ENCODE measurements at regions not wholly inside any gene's neighbourhood (a gene's known extent, or its start where the extent isn't known, plus 50 kb on each side); places are given as distances from the start of the nearest gene placed in this dataset.

GRCh38 chr12:104890476-104891096 lies 67.5 kb downstream of the SLC41A2 start:
- Histone ChIP-seq H3K9ac (ENCODE audit: low read depth in 1 of 2, low read length in 2 of 2) (no peak overlapping the region), H3K27ac (ENCODE audit: low read depth in 1 of 2, low read length in 2 of 2) (no peak overlapping the region), H3K4me1 (ENCODE audit: control insufficient read depth in 4 of 4, insufficient read depth in 4 of 4, low read length in 3 of 4) (peaks cover 0 to 26% (median 14%) of the 10 kb centered on the region in 4 donors), H3K27me3 (ENCODE audit: control insufficient read depth in 4 of 4, insufficient read depth in 4 of 4, low read length in 3 of 4) (no peaks in the 10 kb centered on the region), H3K36me3 (ENCODE audit: control insufficient read depth in 4 of 4, insufficient read depth in 3 of 4, low read depth in 1 of 4, low read length in 3 of 4) (peaks cover 0 to 4% (median 0%) of the 10 kb centered on the region in 4 donors), H3K4me3 (ENCODE audit: low read depth in 1 of 3, low read length in 3 of 3) (no peak overlapping the region), H3K9me3 (ENCODE audit: control insufficient read depth in 4 of 4, low read length in 3 of 4) (no peaks in the 10 kb centered on the region)
- DNase-seq (ENCODE audit: low spot score), result no peak
- TF ChIP-seq YY1 (IDR thresholded peaks at IDR 0.05), result no peak
- TF ChIP-seq ZBTB33 (IDR thresholded peaks at IDR 0.05), result no peak
- TF ChIP-seq HNF4A (conservative IDR thresholded peaks at IDR 0.05), result no peak
- 91% methylated on average over 5 of the region's 5 CpGs for WGBS

DNA sequence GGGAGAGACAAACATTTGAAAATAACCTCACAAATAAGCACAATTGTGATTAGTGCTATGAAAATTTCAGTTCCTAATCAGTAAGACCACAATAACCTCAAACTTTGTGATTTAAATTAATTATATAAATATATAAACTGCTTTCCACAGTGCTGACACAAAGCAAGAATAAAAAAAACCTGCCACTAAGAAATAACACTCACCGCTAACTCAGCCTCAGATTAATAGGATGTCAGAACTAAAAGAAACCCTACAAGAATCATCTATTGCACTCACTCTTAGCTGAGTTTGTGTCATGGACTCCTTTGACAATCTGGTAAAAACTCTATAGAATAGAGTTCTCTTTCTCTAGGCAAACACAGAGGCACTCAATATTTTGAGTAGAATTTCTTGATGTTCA lies 68.4 kb downstream of the SLC41A2 start:
- no peaks in the 10 kb centered on the region for H3K9me3 ChIP-seq (ENCODE audit: control insufficient read depth in 4 of 4, low read length in 3 of 4)
- H3K36me3 ChIP-seq (ENCODE audit: control insufficient read depth in 4 of 4, insufficient read depth in 3 of 4, low read depth in 1 of 4, low read length in 3 of 4), result peaks cover 0 to 4% (median 2%) of the 10 kb centered on the region in 4 donors
- H3K27ac ChIP-seq (ENCODE audit: low read depth in 1 of 2, low read length in 2 of 2), result no peak overlapping the region
- no peak overlapping the region for H3K4me3 ChIP-seq (ENCODE audit: low read depth in 1 of 3, low read length in 3 of 3)
- no peaks in the 10 kb centered on the region for H3K27me3 ChIP-seq (ENCODE audit: control insufficient read depth in 4 of 4, insufficient read depth in 4 of 4, low read length in 3 of 4)
- DNase-seq (ENCODE audit: low spot score), result no peak
- no peak for TF ChIP-seq EGR1 (IDR thresholded peaks at IDR 0.05; ENCODE audit: low read depth in 2 of 2)
- TF ChIP-seq FOXA1 (IDR thresholded peaks at IDR 0.05), result no peak
- TF ChIP-seq, protein P1, sequence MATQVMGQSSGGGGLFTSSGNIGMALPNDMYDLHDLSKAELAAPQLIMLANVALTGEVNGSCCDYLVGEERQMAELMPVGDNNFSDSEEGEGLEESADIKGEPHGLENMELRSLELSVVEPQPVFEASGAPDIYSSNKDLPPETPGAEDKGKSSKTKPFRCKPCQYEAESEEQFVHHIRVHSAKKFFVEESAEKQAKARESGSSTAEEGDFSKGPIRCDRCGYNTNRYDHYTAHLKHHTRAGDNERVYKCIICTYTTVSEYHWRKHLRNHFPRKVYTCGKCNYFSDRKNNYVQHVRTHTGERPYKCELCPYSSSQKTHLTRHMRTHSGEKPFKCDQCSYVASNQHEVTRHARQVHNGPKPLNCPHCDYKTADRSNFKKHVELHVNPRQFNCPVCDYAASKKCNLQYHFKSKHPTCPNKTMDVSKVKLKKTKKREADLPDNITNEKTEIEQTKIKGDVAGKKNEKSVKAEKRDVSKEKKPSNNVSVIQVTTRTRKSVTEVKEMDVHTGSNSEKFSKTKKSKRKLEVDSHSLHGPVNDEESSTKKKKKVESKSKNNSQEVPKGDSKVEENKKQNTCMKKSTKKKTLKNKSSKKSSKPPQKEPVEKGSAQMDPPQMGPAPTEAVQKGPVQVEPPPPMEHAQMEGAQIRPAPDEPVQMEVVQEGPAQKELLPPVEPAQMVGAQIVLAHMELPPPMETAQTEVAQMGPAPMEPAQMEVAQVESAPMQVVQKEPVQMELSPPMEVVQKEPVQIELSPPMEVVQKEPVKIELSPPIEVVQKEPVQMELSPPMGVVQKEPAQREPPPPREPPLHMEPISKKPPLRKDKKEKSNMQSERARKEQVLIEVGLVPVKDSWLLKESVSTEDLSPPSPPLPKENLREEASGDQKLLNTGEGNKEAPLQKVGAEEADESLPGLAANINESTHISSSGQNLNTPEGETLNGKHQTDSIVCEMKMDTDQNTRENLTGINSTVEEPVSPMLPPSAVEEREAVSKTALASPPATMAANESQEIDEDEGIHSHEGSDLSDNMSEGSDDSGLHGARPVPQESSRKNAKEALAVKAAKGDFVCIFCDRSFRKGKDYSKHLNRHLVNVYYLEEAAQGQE (IDR thresholded peaks at IDR 0.05), result no peak
- TF ChIP-seq YY1 (IDR thresholded peaks at IDR 0.05), result no peak
- no peak for TF ChIP-seq SP1 (IDR thresholded peaks at IDR 0.05)
- no peak for TF ChIP-seq CTCF (IDR thresholded peaks at IDR 0.05; ENCODE audit: low read depth, low read length, missing input control)
- TF ChIP-seq, protein P2, sequence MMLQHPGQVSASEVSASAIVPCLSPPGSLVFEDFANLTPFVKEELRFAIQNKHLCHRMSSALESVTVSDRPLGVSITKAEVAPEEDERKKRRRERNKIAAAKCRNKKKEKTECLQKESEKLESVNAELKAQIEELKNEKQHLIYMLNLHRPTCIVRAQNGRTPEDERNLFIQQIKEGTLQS (IDR thresholded peaks at IDR 0.05), result no peak
- no peak for TF ChIP-seq MAX (IDR thresholded peaks at IDR 0.05)
- no peak for TF ChIP-seq FOXA2 (IDR thresholded peaks at IDR 0.05)
- TF ChIP-seq TAF1 (conservative IDR thresholded peaks at IDR 0.05), result no peak
- TF ChIP-seq RAD21 (IDR thresholded peaks at IDR 0.05), result no peak
- TF ChIP-seq HNF4G (IDR thresholded peaks at IDR 0.05), result no peak
- no peak for TF ChIP-seq HNF4A (conservative IDR thresholded peaks at IDR 0.05)
- TF ChIP-seq RXRA (IDR thresholded peaks at IDR 0.05), result no peak
- no peak for TF ChIP-seq JUND (IDR thresholded peaks at IDR 0.05)
- TF ChIP-seq GABPA (IDR thresholded peaks at IDR 0.05 in 1 of 2, conservative IDR thresholded peaks at IDR 0.05 in 1 of 2), result no peak
- TF ChIP-seq NR2F2 (IDR thresholded peaks at IDR 0.05), result no peak
- TF ChIP-seq ZBTB33 (IDR thresholded peaks at IDR 0.05), result no peak
- 98% methylated on average over 1 of the region's 1 CpG for WGBS
- no peak overlapping the region for H3K9ac ChIP-seq (ENCODE audit: low read depth in 1 of 2, low read length in 2 of 2)
- peaks cover 0 to 21% (median 9%) of the 10 kb centered on the region in 4 donors for H3K4me1 ChIP-seq (ENCODE audit: control insufficient read depth in 4 of 4, insufficient read depth in 4 of 4, low read length in 3 of 4)

Data from liver (tissue), 8 donors.